Neuronal stem cell (in vitro differentiated cells): ENCODE measurements at regions not wholly inside any gene's neighbourhood (a gene's known extent, or its start where the extent isn't known, plus 50 kb on each side); places are given as distances from the start of the nearest gene placed in this dataset.

Experiments
- DNase-seq: peaks from one replicate; pipeline ENCODE4 v3.0.0-alpha.2; 2013; ENCODE audit warnings: low spot score
- H2AFZ ChIP-seq: one replicate; pipeline ENCODE4 v1.6.1; 2013; ENCODE audit warnings: mild to moderate bottlenecking, low read length, inconsistent platforms
- H2AK5ac ChIP-seq: 2 replicates; pipeline ENCODE4 v1.6.1; 2013; ENCODE audit warnings: low read depth, mild to moderate bottlenecking, inconsistent platforms, low read length, moderate library complexity, mixed read lengths
- H2BK120ac ChIP-seq: 2 replicates; pipeline ENCODE4 v1.6.1; 2013; ENCODE audit warnings: low read depth, mild to moderate bottlenecking, inconsistent platforms, low read length, moderate library complexity, mixed read lengths
- H2BK12ac ChIP-seq: one replicate; pipeline ENCODE4 v1.6.1; 2013; ENCODE audit warnings: low read length, inconsistent platforms
- H2BK15ac ChIP-seq: 2 replicates; pipeline ENCODE4 v1.6.1; 2013; ENCODE audit warnings: mild to moderate bottlenecking, low read length, inconsistent platforms, mixed read lengths
- H2BK5ac ChIP-seq: one replicate; pipeline ENCODE4 v1.6.1; 2013; ENCODE audit warnings: inconsistent platforms, mild to moderate bottlenecking, low read length, moderate library complexity
- H3K14ac ChIP-seq: one replicate; pipeline ENCODE4 v1.6.1; 2013; ENCODE audit warnings: low read length, inconsistent platforms
- H3K18ac ChIP-seq: 2 replicates; pipeline ENCODE4 v1.6.1; 2013; ENCODE audit warnings: low read length, inconsistent platforms
- H3K23ac ChIP-seq: 2 replicates; pipeline ENCODE4 v1.6.1; 2013; ENCODE audit warnings: low read depth, mild to moderate bottlenecking, mixed read lengths, low read length, inconsistent platforms; ENCODE audit not compliant: poor library complexity
- H3K27ac ChIP-seq: replicated peaks from 3 replicates; pipeline ENCODE4 v1.5.1; 2013; ENCODE audit warnings: low read length, inconsistent platforms
- H3K27me3 ChIP-seq, 3 experiments: 2 replicates each; pipeline ENCODE4 v1.6.1; 2013; ENCODE audit warnings: low read length in 3 of 3, mild to moderate bottlenecking in 2 of 3, inconsistent platforms in 1 of 3, low read depth in 1 of 3, mixed read lengths in 1 of 3, moderate library complexity in 1 of 3; ENCODE audit not compliant: control insufficient read depth in 3 of 3, insufficient read depth in 3 of 3
- H3K36me3 ChIP-seq, 2 donors: replicated peaks in 1 of 2; 2 replicates each; pipeline ENCODE4 v1.6.1; 2013; ENCODE audit warnings: low read length in 2 of 2; ENCODE audit not compliant: control insufficient read depth in 2 of 2, insufficient read depth in 2 of 2
- H3K4ac ChIP-seq: 2 replicates; pipeline ENCODE4 v1.6.1; 2013; ENCODE audit warnings: inconsistent platforms, mild to moderate bottlenecking, low read length, moderate library complexity
- H3K4me1 ChIP-seq, 2 donors: 1 replicate in 1 of 2; 2 replicates in 1 of 2; pipeline ENCODE4 v1.6.1; 2013; ENCODE audit warnings: low read length in 2 of 2, low read depth in 1 of 2; ENCODE audit not compliant: control insufficient read depth in 2 of 2, insufficient read depth in 1 of 2
- H3K4me2 ChIP-seq: one replicate; pipeline ENCODE4 v1.6.1; 2013; ENCODE audit warnings: mild to moderate bottlenecking, low read length, inconsistent platforms; ENCODE audit not compliant: insufficient read depth, poor library complexity, severe bottlenecking
- H3K4me3 ChIP-seq, 2 donors: 2 replicates each; pipeline ENCODE4 v1.5.1; 2013; ENCODE audit warnings: low read length in 2 of 2, mild to moderate bottlenecking in 2 of 2, inconsistent platforms in 1 of 2, moderate library complexity in 1 of 2
- H3K79me1 ChIP-seq: one replicate; pipeline ENCODE4 v1.6.1; 2013; ENCODE audit warnings: low read depth, mild to moderate bottlenecking, inconsistent platforms, low read length, moderate library complexity
- H3K9ac ChIP-seq: one replicate; pipeline ENCODE4 v1.6.1; 2013; ENCODE audit warnings: mild to moderate bottlenecking, low read depth, low read length, inconsistent platforms; ENCODE audit not compliant: poor library complexity
- H3K9me3 ChIP-seq, 2 donors: replicated peaks in 1 of 2; 2 replicates each; pipeline versions ENCODE3 to v1.6.1; 2013; ENCODE audit warnings: low read length in 2 of 2, mild to moderate bottlenecking in 2 of 2, inconsistent platforms in 1 of 2, low read depth in 1 of 2, mixed read lengths in 1 of 2, moderate library complexity in 1 of 2; ENCODE audit not compliant: control insufficient read depth in 2 of 2, insufficient read depth in 1 of 2
- H4K8ac ChIP-seq: one replicate; pipeline ENCODE4 v1.6.1; 2013; ENCODE audit warnings: low read depth, mild to moderate bottlenecking, inconsistent platforms, low read length, moderate library complexity
- H4K91ac ChIP-seq: one replicate; pipeline ENCODE4 v1.6.1; 2013; ENCODE audit warnings: low read length, low read depth, mild to moderate bottlenecking, inconsistent platforms; ENCODE audit not compliant: poor library complexity
- WGBS, 2 donors: extraction: QIAGEN DNeasy Blood & Tissue Kit; methylation state at CpG; one replicate each; pipeline ENCODE4 v1.1.7; 2013; ENCODE audit warnings: missing lambda C conversion rate in 2 of 2, mixed read lengths in 1 of 2; ENCODE audit not compliant: insufficient read length in 2 of 2, insufficient replicate concordance in 1 of 2; ENCODE audit errors: extremely low coverage in 2 of 2; 5-methylcytosine and 5-hydroxymethylcytosine counted together

- no peak overlapping the region for H2BK15ac ChIP-seq
- no peak overlapping the region for H3K4me2 ChIP-seq
- no peak overlapping the region for H4K91ac ChIP-seq
- no peak overlapping the region for H3K14ac ChIP-seq
- no peak overlapping the region for H3K18ac ChIP-seq
- H3K4me3 ChIP-seq: no peak overlapping the region
- no peak overlapping the region for H2BK120ac ChIP-seq
- H3K9me3 ChIP-seq: no peaks in the 10 kb centered on the region
- no peak overlapping the region for H3K23ac ChIP-seq
- no peak overlapping the region for H3K27ac ChIP-seq
- H3K4me1 ChIP-seq: no peaks in the 10 kb centered on the region
- H4K8ac ChIP-seq: no peak overlapping the region
- no CpG with 5 or more reads among the region's 1 CpG for WGBS, 2 donors
- H3K36me3 ChIP-seq: no peaks in the 10 kb centered on the region
- no peak overlapping the region for H3K4ac ChIP-seq
- no peak overlapping the region for H2BK12ac ChIP-seq
- no peak overlapping the region for H3K9ac ChIP-seq
- no peak overlapping the region for H2AK5ac ChIP-seq
- H3K27me3 ChIP-seq: no peaks in the 10 kb centered on the region
- H2BK5ac ChIP-seq: no peak overlapping the region
- no peak overlapping the region for H2AFZ ChIP-seq
- H3K79me1 ChIP-seq: no peaks in the 10 kb centered on the region
- DNase-seq: no peak
These were observed 163.6 kb upstream of the TANK start for GRCh38 chr2:160996584-160996983.

GRCh38 chr2:161004379-161004778 lies 155.8 kb upstream of the TANK start:
- no peak overlapping the region for H3K18ac ChIP-seq
- H3K79me1 ChIP-seq: no peaks in the 10 kb centered on the region
- H3K9ac ChIP-seq: no peak overlapping the region
- H3K4me3 ChIP-seq: no peak overlapping the region
- H3K4me2 ChIP-seq: no peak overlapping the region
- H4K91ac ChIP-seq: no peak overlapping the region
- no peak overlapping the region for H3K27ac ChIP-seq
- H3K27me3 ChIP-seq: no peaks in the 10 kb centered on the region
- WGBS, 2 donors: no CpG with 5 or more reads among the region's 2 CpGs
- no peak overlapping the region for H2AFZ ChIP-seq
- no peak overlapping the region for H4K8ac ChIP-seq
- H2AK5ac ChIP-seq: no peak overlapping the region
- H2BK15ac ChIP-seq: no peak overlapping the region
- no peak overlapping the region for H2BK120ac ChIP-seq
- no peak overlapping the region for H3K4ac ChIP-seq
- no peaks in the 10 kb centered on the region for H3K9me3 ChIP-seq
- H3K23ac ChIP-seq: no peak overlapping the region
- no peaks in the 10 kb centered on the region for H3K4me1 ChIP-seq
- no peak overlapping the region for H2BK12ac ChIP-seq
- no peak for DNase-seq
- H3K36me3 ChIP-seq: no peaks in the 10 kb centered on the region
- H3K14ac ChIP-seq: no peak overlapping the region
- no peak overlapping the region for H2BK5ac ChIP-seq

- Histone ChIP-seq H3K23ac (no peak overlapping the region), H4K91ac (no peak overlapping the region), H2BK5ac (no peak overlapping the region), H3K27ac (no peak overlapping the region), H3K4me3 (no peak overlapping the region), H3K18ac (no peak overlapping the region), H2BK120ac (no peak overlapping the region), H3K36me3 (no peaks in the 10 kb centered on the region), H3K9ac (no peak overlapping the region), H3K4ac (no peak overlapping the region), H3K4me2 (no peak overlapping the region), H4K8ac (no peak overlapping the region), H2BK12ac (no peak overlapping the region), H3K9me3 (no peaks in the 10 kb centered on the region), H2BK15ac (no peak overlapping the region), H2AK5ac (no peak overlapping the region), H3K4me1 (no peaks in the 10 kb centered on the region), H3K79me1 (no peaks in the 10 kb centered on the region), H3K27me3 (no peaks in the 10 kb centered on the region), H3K14ac (no peak overlapping the region), H2AFZ (no peak overlapping the region)
- DNase-seq: no peak
- WGBS, 2 donors: no CpG with 5 or more reads among the region's 1 CpG
These were observed 155.1 kb upstream of the TANK start for GRCh38 chr2:161005170-161005569.

GRCh38 chr2:161008311-161008710 lies 151.9 kb upstream of the TANK start:
- Histone ChIP-seq H3K4me1 (no peaks in the 10 kb centered on the region), H3K23ac (no peak overlapping the region), H3K79me1 (no peaks in the 10 kb centered on the region), H2BK12ac (no peak overlapping the region), H4K8ac (no peak overlapping the region), H3K14ac (no peak overlapping the region), H2AK5ac (no peak overlapping the region), H3K27ac (no peak overlapping the region), H3K4ac (no peak overlapping the region), H2AFZ (no peak overlapping the region), H3K18ac (no peak overlapping the region), H2BK120ac (no peak overlapping the region), H4K91ac (no peak overlapping the region), H3K9ac (no peak overlapping the region), H3K36me3 (no peaks in the 10 kb centered on the region), H3K27me3 (no peaks in the 10 kb centered on the region), H3K9me3 (no peaks in the 10 kb centered on the region), H2BK5ac (no peak overlapping the region), H3K4me2 (no peak overlapping the region), H2BK15ac (no peak overlapping the region), H3K4me3 (no peak overlapping the region)
- no CpG with 5 or more reads among the region's 3 CpGs for WGBS, 2 donors
- no peak for DNase-seq
